Type B pancreatic cell (in vitro differentiated cells): ENCODE measurements at regions not wholly inside any gene's neighbourhood (a gene's known extent, or its start where the extent isn't known, plus 50 kb on each side); places are given as distances from the start of the nearest gene placed in this dataset.

Experiments
- DNase-seq: peaks from one replicate; pipeline ENCODE4 v3.0.0; 2021; ENCODE audit warnings: mixed read lengths; ENCODE audit not compliant: unreplicated experiment; ENCODE audit errors: extremely low spot score
- H3K27ac Mint-ChIP-seq: 2 replicates; pipeline ENCODE4 v1.8.0; 2021; ENCODE audit warnings: mild to moderate bottlenecking, mixed read lengths
- H3K27me3 Mint-ChIP-seq: 2 replicates; pipeline ENCODE4 v1.8.0; 2021; ENCODE audit warnings: mixed read lengths
- H3K36me3 Mint-ChIP-seq: 2 replicates; pipeline ENCODE4 v1.8.0; 2021; ENCODE audit warnings: mixed read lengths
- H3K4me1 Mint-ChIP-seq: one replicate; pipeline ENCODE4 v1.8.0; 2021; ENCODE audit warnings: mixed read lengths; ENCODE audit not compliant: unreplicated experiment
- H3K4me3 Mint-ChIP-seq: 2 replicates; pipeline ENCODE4 v1.8.0; 2021; ENCODE audit warnings: mild to moderate bottlenecking, mixed read lengths
- H3K9me3 Mint-ChIP-seq: 2 replicates; pipeline ENCODE4 v1.8.0; 2021; ENCODE audit warnings: mixed read lengths
- TF ChIP-seq, protein P1 (sequence below): fragments of 200-600 bp; sonication (generic); conservative IDR thresholded peaks from 2 replicates; pipeline ENCODE4 v1.5.0; 2021; ENCODE audit warnings: antibody characterized with exemption, mild to moderate bottlenecking

GRCh38 chr11:121795174-121795573 lies 320.8 kb downstream of the BLID start:
- Mint-ChIP-seq H3K27ac (no peak overlapping the region), H3K4me1 (peaks cover 18% of the 10 kb centered on the region), H3K36me3 (peaks cover 3% of the 10 kb centered on the region), H3K27me3 (no peaks in the 10 kb centered on the region), H3K9me3 (peaks cover 21% of the 10 kb centered on the region), H3K4me3 (no peak overlapping the region)
- TF ChIP-seq, protein P1, sequence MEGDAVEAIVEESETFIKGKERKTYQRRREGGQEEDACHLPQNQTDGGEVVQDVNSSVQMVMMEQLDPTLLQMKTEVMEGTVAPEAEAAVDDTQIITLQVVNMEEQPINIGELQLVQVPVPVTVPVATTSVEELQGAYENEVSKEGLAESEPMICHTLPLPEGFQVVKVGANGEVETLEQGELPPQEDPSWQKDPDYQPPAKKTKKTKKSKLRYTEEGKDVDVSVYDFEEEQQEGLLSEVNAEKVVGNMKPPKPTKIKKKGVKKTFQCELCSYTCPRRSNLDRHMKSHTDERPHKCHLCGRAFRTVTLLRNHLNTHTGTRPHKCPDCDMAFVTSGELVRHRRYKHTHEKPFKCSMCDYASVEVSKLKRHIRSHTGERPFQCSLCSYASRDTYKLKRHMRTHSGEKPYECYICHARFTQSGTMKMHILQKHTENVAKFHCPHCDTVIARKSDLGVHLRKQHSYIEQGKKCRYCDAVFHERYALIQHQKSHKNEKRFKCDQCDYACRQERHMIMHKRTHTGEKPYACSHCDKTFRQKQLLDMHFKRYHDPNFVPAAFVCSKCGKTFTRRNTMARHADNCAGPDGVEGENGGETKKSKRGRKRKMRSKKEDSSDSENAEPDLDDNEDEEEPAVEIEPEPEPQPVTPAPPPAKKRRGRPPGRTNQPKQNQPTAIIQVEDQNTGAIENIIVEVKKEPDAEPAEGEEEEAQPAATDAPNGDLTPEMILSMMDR: no peak
- no peak for DNase-seq

GRCh38 chr11:121794671-121795141 lies 321.3 kb downstream of the BLID start:
- no peak overlapping the region for H3K27ac Mint-ChIP-seq
- TF ChIP-seq, protein P1: no peak
- DNase-seq: no peak
- H3K27me3 Mint-ChIP-seq: no peaks in the 10 kb centered on the region
- peaks cover 21% of the 10 kb centered on the region for H3K9me3 Mint-ChIP-seq
- peaks cover 16% of the 10 kb centered on the region for H3K4me1 Mint-ChIP-seq
- H3K4me3 Mint-ChIP-seq: no peak overlapping the region
- H3K36me3 Mint-ChIP-seq: peaks cover 3% of the 10 kb centered on the region

- Mint-ChIP-seq H3K4me1 (peaks cover 16% of the 10 kb centered on the region), H3K36me3 (peaks cover 3% of the 10 kb centered on the region), H3K4me3 (no peak overlapping the region), H3K9me3 (peaks cover 21% of the 10 kb centered on the region), H3K27me3 (no peaks in the 10 kb centered on the region), H3K27ac (no peak overlapping the region)
- DNase-seq: no peak
- TF ChIP-seq, protein P1: no peak
Observed at GRCh38 chr11:121793916-121794315, 322.1 kb downstream of the BLID start.

- H3K9me3 Mint-ChIP-seq: peaks cover 18% of the 10 kb centered on the region
- peaks cover 16% of the 10 kb centered on the region for H3K4me1 Mint-ChIP-seq
- DNase-seq: no peak
- H3K27ac Mint-ChIP-seq: no peak overlapping the region
- H3K36me3 Mint-ChIP-seq: peaks cover under 1% of the 10 kb centered on the region
- no peak overlapping the region for H3K4me3 Mint-ChIP-seq
- TF ChIP-seq, protein P1: no peak
- H3K27me3 Mint-ChIP-seq: no peaks in the 10 kb centered on the region
Observed at GRCh38 chr11:121793291-121793690, 322.7 kb downstream of the BLID start.

GRCh38 chr11:121792185-121792584 lies 323.8 kb downstream of the BLID start:
- H3K27ac Mint-ChIP-seq: no peak overlapping the region
- H3K4me3 Mint-ChIP-seq: no peak overlapping the region
- no peaks in the 10 kb centered on the region for H3K27me3 Mint-ChIP-seq
- H3K36me3 Mint-ChIP-seq: no peaks in the 10 kb centered on the region
- TF ChIP-seq, protein P1: no peak
- H3K4me1 Mint-ChIP-seq: peaks cover 16% of the 10 kb centered on the region
- DNase-seq: no peak
- peaks cover 16% of the 10 kb centered on the region for H3K9me3 Mint-ChIP-seq

GRCh38 chr11:121790430-121790829 lies 325.6 kb downstream of the BLID start:
- peaks cover 5% of the 10 kb centered on the region for H3K36me3 Mint-ChIP-seq
- H3K27ac Mint-ChIP-seq: no peak overlapping the region
- DNase-seq: no peak
- no peak overlapping the region for H3K4me3 Mint-ChIP-seq
- no peaks in the 10 kb centered on the region for H3K27me3 Mint-ChIP-seq
- H3K9me3 Mint-ChIP-seq: peaks cover 23% of the 10 kb centered on the region
- TF ChIP-seq, protein P1: no peak
- H3K4me1 Mint-ChIP-seq: peaks cover 16% of the 10 kb centered on the region
